Stimulated activated CD4-positive, alpha-beta T cell treated with anti-CD3 and anti-CD28 coated beads, Interleukin-1b, Interleukin-23, amount 100 ng/mL, for 24 hours (primary cell): ENCODE measurements at regions not wholly inside any gene's neighbourhood (a gene's known extent, or its start where the extent isn't known, plus 50 kb on each side); places are given as distances from the start of the nearest gene placed in this dataset.
"Not testable (repeated sequence)": the region's sequence is repeated elsewhere in the genome, so short reads cannot be mapped to it uniquely, and the experiment has no call there.

Source experiments
- DNase-seq, 4 experiments: peaks; one replicate each; pipeline ENCODE4 v3.0.0-alpha.2; 2020; ENCODE audit warnings: low read depth in 4 of 4, low spot score in 1 of 4

DNA sequence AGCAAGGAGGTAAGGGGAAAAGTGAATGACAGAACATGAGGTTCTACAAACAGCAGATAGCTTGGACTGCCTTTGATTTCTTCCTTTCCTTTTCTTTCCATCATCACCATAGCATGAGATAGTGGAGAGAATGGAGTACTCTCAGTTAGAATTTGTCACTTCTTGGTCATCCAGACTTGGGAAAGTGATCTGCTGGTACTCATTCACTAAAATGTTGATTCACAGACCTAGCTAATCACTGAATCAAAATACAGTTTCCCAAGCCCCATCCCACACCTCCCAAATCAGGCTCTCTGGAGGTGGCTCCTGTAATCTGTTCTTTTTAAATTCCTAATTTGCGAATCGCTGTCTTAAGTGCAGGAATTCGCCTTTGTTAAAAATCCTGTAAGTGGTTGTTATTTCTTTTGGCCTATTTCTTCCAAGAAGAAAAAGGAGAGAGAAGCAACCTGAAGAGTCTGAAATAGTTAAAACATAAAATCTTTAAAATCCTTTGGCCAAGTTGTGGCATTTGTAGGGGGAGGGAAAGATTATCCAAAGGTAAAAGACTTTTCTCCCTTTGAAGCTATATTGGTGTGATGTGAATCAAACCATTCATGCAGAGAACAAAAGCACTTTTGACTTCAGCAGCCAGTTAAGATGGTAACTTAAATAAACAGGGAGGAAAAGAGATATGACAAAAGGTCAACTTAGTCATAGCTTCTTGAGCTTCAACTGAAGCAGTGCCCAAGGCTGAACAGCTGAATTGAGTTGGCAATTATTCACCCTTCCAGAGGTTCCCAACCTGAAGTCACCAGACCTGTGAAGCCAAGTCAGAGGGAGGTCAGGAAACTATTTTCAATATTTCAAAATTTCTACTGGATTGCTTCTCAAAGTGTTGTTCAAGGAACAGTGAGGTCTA, 255.1 kb upstream of the KRR1 start:
- DNase-seq = no peak

DNA sequence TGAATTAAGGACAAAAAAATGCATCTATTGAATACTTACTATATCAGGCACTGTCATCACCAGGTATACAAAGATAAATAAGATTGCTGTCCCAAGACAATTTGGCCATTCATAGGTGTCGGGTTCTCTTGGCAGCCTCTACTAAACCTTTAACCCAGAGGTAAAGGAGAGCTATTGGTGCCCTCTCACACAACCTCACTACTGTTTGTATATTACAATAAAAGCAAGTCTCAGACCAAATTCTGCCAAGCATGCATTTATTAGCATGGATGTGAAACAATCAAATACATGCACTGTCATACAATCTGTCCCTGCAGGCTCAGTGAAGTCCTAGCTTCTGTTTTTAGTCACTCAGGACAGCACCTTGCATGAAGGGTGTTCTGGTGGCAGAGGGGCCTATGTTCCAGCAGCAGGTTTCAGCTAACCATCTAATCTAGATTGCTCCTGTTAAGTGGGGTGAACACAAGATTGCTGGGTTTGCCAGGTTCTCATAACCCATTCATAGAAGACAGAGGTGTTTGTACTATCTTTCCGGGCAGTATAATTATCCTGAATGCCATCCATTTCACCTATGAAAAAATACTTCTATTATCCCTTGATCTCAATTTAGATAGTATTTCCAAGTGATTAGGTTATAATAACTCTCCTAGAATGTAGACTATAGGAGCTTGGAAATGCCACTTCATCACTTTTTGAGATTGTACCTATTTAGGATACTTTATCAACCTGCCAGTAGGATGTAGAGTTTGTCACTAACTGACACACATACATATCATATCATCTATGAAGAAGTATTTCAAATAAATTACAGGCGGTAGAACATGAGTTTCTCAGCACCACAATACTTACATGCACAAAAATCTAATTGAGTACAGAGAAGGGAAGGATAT, 254.0 kb upstream of the KRR1 start:
- no peak for DNase-seq

DNA sequence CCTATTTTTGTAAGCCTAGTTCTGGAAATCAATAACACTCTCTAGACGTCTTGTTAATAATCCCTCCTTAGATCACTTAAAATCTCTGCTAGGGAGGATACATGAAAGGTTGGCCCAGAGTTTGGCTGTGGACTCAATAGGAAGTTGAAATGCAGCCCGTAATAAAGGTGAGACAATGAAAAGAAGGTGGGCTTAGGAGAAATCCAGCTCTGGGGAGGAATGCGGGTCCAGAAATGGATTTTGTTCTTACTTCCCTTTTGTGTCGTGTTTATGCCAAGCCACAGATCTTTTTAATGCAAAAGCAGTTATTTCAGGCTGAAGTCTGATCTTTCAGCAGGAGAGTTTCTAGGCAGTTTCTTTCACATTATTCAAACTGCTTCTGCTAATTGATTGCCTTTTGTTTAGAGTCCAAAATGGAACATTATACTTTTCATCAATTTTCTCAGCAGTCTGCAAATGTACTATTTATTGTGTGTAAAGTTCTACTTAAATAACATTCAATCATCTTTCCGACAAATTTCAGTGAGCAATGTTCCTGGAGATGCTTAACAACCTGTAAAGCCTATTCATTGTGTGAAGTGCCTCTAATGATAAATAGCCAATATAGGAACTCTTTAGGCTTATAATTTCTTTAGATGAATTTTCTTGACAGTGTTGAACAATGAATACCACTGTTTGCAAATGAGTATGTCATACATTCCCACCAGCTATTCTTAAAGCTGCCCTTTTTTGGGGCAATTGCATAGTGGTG, 252.9 kb upstream of the KRR1 start:
- no peak for DNase-seq

DNA sequence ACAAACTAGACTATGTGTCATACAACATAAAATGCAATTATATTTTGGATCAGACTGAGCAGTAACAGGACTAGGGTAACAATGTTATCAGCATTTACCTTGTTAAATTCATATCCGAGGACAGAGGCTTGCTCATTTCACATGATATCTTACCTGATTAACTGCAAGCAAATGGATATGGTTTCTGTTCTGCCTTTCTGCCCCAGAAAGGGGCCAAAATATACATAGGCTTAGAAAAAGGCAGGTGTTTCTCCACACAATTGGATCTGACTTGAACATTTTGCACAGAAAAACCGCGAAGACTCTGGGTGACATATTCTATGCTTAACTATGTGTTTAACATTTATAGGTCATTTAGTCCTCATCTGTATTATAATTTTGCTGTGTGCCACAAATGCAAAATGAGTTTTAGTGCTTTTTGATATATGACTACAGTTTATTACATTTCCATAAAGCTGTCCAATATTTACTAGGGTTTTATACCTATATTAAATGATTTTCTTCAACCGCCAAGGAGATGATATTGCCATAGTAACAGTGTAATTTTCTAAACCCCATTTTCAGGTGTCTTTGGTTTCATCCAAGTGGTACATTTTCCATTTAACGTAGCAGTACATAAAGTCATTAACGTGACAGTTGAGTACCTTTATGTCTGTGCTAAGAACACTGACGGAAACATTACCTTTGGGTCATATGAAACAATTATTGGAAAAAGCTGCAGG, 249.3 kb upstream of the KRR1 start:
- no peak for DNase-seq

DNA sequence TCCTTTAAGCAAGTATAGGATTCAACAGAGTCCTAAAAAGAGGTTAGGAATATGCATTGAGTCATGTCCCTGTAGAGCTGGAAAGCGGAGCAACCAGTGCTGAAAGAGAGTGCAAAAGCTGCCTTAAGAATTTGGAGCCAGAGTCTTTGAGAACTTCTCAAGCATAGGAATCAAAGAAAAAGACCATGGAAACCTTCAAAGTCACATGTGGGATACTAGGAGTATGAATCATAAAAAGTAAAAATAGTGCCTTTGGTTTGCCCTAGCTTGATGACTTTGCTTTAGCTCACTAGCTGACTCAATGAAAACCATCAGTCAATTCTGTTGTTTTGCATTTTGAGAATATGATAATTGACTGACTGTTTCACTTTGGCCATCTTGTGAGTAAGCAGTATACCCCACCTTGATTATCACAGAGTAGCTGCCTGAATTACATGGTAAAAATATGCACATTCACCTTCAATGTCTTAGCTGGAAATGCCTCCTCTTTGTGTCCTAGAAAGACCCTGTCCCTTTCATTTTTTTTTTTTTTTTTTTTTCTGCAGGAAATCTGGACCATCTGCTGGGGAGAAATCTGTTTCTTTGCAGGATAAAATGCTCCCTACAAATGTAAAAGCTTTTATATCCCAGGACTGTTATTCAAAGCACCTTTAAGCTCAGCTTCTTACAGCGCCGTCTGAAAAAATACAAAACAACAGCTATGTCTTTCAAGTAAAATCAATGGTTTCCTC, 248.6 kb upstream of the KRR1 start:
- no peak for DNase-seq

DNA sequence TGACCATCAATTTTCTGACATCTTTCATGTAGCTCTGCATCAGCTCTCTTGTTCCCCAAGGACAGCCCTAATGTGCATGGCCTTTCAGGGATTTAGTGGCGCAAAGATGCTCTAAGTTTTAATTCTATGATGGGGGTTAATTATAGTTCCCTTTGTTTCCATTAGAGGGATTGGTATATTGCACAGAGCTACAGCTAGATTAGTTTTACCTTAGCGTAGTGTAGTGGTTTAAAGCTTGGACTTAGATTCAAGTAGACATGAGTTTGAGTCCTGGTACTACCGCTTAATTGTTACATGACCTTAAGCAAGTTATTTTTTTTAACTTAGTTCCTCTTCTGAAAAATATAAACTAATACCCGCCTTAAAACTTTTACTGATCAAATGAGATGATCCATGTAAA, 247.8 kb upstream of the KRR1 start:
- no peak for DNase-seq

DNA sequence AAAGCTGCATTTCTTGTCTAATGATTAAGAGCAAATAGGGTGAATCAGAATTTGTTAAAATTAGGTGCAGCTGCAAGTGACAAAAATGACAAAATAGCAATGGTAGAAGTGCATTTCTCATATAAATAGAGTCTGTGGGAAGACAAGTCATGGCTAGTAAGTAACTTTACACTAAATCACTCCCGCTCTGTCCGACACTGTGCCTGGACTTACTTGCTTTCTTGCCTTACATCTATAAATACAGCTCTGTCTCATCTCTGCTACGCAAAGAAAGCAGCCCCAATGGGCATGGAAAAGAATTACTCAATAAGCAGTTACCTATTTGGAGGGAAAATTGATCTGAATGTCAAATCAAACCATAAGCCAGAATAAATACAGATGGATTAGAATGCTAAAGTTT, 245.4 kb upstream of the KRR1 start:
- no peak for DNase-seq

DNA sequence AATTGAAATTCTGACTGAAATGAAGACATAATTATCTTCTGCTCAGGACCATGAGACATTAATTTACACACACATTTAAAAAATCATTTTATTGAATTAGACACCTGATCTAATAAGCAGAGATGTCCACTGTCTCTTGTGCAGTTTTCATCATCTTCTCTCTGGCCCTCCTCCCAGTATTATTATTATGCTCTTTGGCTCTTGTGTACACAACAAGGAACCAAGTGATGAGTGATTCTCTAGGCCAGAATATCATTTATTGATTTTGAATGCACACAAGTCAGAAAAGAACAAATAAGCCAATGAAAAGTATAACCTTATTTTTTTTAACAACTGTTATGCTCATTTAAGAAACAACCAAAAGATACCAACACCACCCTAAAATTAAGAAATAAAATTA, 244.7 kb upstream of the KRR1 start:
- no peak for DNase-seq

DNA sequence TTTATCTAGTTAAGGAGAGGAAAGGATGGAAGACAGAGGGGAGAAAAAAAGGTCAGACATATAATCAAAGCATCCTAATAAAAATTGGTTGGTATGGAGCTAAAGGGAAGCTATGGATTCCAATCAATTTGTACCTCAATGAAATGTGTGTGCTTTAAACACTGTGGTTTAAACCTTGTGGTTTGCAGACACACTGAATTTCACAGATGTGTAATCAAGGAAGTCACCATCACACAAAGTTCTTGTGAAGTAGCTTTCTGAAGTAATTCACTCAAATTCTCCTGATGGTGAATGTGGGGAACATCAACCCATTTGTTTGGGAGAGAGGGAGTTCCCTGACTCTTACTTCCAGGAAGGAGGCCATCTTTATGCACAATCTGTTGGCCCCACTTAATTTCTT, 243.3 kb upstream of the KRR1 start:
- no peak for DNase-seq

DNA sequence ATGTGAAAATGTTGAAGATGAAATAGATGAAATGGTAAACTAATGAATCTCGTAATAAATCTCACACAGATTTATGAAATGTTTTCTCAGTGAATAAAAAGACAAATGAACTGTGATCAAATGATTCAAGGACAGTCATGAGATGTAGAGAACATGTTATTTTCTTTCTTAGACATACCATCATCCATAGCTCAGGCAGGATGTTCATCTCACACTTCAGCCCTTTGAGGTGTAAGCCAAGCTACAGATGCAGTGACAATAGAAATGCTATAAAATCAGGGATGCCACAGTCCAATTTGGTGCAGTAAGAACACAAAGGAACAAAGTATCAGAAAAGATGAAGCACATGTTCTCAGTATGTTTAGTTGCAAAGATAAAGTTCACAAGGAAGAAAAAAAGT, 242.7 kb upstream of the KRR1 start:
- no peak for DNase-seq

DNA sequence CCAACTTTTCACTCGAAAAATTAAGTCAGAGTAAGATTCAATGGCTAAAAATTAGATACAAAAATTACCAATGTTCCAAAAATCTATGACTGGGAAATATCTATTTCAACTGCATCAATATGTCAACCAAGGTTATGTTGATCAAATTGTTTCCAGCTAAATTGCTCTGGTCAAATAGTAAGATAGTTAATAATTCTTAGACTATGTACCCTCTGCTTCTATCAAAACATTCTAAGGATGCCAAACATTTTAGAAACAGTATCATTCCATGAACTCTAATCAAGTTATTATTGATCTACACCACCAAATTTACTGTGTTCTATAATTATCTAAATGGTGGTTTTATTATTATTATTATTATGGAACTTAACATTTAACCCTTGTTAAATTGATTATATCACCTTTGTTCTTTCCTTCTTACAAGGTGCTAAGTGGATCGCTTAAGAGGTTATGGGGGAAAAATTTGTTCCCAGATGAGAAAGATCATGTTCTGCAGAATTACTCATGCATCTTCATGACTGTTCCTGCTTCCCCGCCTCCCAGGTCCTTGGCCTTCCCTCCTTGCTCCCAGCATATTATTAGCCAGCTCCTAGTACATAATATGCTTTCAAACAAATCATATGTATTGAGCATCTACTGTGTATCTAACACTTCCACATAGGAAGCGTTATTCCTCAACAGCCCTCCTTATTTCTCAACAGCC, 240.5 kb upstream of the KRR1 start:
- DNase-seq = no peak

DNA sequence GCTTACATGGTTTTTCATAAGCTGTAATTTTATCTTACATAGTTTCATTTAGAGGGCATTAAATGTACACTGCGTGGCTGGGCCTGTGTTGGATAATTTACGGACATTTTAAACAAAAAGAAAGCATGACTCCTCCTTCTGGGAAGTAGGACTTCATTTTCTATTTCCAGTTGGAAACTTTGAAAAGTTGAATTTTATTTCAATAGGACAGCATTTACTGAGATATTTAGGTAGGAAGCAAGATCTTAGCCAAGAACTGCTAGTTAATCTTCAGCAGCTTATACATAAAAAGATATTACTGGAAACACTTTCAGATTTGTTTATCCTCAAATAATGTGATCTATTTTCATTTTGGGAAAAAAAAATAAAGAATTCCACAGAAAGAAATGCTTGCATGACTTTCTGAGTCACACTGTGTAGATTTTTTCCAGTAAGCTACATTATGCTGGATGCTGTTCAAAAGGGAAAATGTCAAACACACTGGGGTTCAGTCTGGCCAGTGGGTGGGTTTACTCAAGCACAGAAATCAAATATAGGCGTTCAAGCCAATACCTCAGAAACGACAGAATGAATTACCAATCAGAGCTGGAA, 239.4 kb upstream of the KRR1 start:
- no peak for DNase-seq

DNA sequence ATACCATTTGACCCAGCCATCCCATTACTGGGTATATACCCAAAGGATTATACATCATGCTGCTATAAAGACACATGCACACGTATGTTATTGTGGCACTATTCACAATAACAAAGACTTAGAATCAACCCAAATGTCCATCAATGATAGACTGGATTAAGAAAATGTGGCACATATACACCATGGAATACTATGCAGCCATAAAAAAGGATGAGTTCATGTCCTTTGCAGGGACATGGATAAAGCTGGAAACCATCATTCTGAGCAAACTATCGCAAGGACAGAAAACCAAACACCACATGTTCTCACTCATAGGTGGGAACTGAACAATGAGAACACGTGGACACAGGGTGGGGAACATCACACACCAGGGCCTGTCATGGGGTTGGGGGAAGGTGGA, 237.6 kb upstream of the KRR1 start:
- not testable (repeated sequence) for DNase-seq

DNA sequence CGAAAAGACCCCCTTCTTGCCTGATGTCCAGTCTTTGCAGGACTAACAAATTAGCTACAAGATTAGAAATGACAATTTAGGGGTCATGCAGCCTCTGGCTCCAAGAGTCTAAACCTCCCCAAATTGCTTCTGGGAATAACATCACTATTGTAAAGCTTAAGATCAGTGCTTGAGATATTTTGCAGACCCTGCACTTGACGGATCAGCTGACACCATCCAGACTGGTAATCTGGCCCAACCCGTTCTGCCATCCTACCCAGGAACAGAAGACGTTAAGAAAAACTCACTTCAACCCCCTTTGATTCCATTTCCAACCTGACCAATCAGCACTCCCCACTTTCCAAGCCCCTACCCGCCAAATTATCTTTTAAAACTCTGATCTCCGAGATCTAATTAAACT, 236.7 kb upstream of the KRR1 start:
- DNase-seq = no peak

DNA sequence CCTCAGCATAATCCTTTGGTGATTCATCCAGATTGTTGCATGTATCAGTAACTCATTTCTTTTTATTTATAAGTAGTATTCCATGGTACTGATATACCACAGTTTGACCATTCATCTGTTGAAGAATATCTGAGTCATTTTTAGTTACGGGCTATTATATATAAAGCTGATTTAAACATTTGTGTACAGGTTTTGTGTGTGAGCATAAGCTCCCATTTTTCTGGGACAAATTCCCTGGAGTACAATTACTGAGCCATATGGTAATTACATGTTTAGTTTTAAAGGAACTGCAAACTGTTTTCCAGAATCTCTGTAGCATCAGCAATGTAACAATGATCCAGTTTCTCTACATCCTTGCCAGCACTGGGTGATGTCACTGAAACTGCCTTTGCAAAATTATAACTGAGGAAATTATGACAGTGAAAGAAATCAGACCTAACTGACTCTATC, 236.2 kb upstream of the KRR1 start:
- DNase-seq = no peak

DNA sequence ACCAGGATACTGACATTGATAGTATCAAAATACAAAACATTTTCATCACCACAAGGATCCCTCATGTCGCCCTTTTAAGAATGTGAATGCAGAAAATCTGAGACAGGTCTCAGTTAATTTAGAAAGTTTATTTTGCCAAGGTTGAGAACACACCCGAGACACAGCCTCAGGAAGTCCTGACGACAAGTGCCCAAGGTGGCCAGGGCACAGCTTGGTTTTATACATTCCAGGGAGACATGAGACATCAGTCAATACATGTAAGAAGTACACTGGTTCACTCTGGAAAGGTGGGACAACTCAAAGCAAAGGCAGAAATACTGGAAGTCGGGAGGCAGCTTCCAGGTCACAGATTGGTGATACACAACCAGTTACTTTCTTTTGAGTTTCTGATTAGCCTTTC, 235.2 kb upstream of the KRR1 start:
- no peak for DNase-seq

DNA sequence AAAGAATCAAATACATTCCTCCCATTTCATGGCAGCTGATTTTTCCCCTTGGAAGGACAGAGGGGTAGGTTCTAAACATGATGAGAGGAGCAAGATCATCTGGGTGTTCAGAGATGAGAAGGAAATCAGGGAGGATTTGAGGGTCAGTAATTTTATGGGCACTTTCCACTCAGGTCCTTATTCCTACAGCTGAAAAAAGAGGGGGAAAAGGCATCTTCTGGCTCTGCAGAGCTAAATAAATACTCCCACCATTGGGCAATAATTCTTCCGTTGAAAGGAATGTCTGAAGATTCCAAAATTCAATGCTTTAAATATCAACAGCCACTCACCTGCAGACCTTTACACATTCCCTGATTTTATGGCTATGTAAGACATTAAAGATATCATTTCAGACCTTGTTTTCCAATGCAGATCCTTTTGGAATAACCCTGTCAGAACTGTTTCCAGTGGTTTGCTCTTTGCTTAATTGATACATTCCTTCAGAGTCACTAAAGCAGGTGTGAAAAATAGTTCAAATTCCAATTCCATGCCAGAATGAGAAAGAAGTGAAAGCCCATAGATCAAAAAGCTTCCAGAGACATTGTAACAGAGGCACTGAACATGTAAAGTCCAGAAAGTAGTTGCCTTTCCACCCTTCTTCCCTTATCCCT, 233.3 kb upstream of the KRR1 start:
- no peak for DNase-seq

DNA sequence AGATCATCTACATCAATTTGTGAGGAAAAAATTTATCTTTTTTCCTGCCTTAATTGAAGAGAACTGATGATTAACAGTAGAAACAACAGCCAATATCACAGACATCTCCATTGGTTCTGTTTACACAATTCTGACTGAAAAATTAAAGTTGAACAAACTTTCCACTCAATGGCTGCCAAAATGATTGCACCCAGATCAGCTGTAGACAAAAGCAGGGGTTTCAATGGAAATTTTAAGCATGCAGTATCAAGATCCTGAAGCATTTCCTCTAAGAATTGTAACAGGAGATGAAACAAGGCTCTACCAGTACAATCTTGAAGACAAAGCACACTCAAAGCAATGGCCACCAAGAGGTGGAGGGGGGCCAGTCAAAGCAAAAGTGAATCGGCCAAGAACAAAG, 231.6 kb upstream of the KRR1 start:
- DNase-seq = no peak

DNA sequence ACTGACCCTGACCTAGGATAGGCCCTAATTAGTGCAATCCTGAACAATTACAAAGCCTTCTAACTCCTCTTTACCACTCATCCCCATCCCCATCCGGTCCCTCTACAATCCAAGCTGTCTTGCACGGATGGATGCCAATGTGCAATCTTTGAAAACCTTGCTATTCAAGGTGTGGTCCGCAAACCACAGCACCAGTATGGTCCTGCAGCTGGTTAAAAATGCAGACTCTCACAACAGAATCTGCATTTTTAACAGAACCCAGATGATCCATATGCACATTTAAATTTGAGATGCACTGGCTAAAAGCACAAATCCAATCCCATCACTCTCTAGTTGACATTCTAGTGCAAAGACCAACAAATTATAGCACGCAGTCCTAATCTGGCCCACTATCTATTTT, 230.6 kb upstream of the KRR1 start:
- no peak for DNase-seq
